Erythroblast (primary cell): ENCODE measurements at regions not wholly inside any gene's neighbourhood (a gene's known extent, or its start where the extent isn't known, plus 50 kb on each side); places are given as distances from the start of the nearest gene placed in this dataset.

Experiments used
- GATA1 ChIP-seq: IDR thresholded peaks from 2 replicates; pipeline ENCODE4 v1.6.1; 2011; ENCODE audit warnings: low read depth, mild to moderate bottlenecking, control low read depth, low read length, moderate library complexity
- POLR2A ChIP-seq: IDR thresholded peaks from 2 replicates; pipeline ENCODE4 v1.6.1; 2011; ENCODE audit warnings: mild to moderate bottlenecking, low read length

DNA sequence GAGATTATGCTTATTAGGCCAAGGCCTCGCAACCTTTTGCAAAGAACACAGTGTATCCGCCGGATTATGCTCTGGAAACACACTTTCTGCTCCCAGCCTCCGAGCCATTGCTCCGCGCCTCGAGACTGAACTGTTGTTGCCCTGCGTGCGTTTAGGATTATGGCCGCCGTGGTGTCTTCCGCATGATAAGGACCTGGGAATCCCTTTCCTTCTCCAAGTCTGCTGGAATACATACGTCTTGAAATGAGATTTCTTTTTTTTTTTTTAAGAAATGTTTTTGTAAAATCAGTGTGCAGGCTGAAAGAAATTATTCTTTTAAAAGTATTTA, 89.8 kb upstream of the SOX1 start:
- TF ChIP-seq POLR2A (no peak), GATA1 (no peak)
